ENCODE measurements at regions not wholly inside any gene's neighbourhood (a gene's known extent, or its start where the extent isn't known, plus 50 kb on each side); places are given as distances from the start of the nearest gene placed in this dataset.
"Not testable (repeated sequence)": the region's sequence is repeated elsewhere in the genome, so short reads cannot be mapped to it uniquely, and the experiment has no call there.

DNA sequence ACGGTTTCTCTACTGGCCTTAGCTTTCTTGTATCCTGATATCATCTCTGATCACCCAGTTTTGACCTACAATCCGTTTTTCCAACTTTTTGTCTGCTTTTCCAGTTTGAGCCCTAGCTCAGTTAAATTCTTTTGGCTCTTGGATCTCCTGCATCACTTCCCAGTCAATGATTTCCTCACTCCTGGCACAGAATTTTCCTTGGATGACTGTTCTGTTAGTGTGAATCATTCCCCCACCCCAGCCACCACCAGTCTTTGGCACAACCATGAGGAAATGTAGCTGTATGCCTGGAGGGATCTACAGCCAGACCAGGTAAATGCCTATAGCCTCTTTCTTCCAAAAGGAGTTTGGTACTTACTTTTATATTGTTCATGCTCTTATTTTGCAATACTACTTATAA, 187.2 kb upstream of the PTGFR start:
- TF ChIP-seq, protein P1, sequence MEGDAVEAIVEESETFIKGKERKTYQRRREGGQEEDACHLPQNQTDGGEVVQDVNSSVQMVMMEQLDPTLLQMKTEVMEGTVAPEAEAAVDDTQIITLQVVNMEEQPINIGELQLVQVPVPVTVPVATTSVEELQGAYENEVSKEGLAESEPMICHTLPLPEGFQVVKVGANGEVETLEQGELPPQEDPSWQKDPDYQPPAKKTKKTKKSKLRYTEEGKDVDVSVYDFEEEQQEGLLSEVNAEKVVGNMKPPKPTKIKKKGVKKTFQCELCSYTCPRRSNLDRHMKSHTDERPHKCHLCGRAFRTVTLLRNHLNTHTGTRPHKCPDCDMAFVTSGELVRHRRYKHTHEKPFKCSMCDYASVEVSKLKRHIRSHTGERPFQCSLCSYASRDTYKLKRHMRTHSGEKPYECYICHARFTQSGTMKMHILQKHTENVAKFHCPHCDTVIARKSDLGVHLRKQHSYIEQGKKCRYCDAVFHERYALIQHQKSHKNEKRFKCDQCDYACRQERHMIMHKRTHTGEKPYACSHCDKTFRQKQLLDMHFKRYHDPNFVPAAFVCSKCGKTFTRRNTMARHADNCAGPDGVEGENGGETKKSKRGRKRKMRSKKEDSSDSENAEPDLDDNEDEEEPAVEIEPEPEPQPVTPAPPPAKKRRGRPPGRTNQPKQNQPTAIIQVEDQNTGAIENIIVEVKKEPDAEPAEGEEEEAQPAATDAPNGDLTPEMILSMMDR (IDR thresholded peaks at IDR 0.05; ENCODE audit: extremely low read depth, insufficient read depth, missing control alignments): no peak
- DNase-seq (ENCODE audit: low spot score): no peak
- in situ Hi-C loops (cut with MboI; ENCODE audit: low pct_unique_long_range_greater_than_20kb, low sequenced_read_pairs, unreplicated experiment): no loop called here

DNA sequence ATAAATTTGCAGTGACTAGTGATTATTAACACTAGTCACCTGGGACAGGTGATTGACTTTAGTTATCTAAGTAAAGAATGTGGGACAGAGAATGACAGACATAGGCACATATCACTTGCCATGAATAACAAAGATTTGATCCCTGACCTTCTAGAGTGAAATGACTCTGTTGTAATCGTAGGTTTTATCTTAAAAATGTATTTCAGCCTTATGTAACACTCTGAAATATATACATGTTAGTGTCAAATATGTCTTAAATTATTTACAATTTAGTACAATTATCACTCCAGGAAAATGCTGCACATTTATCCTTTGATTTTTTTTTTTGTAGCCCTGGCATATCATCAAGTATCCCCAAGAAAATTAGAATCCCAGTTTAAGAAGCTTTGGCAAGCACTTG, 186.4 kb upstream of the PTGFR start:
- in situ Hi-C loops (cut with MboI; ENCODE audit: low pct_unique_long_range_greater_than_20kb, low sequenced_read_pairs, unreplicated experiment): no loop called here
- DNase-seq (ENCODE audit: low spot score): no peak

DNA sequence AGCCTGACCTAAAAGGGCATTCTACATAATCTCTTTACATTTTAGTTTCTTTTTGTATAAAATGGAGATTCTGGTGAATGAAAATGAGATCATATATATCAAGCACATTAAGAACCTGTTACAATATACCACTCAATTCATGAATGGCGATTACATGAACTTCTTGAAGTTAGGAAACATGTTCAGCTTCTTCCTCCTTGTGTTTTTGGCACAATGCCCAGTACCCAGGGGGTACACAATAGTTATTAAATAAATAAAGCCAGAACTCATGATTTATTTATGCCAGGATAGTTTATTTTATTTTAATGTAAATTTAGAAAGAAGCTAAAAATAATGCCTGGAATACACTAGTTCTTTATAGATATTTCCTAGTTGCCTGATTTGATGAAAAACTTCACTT, 186.0 kb upstream of the PTGFR start:
- in situ Hi-C loops (cut with MboI; ENCODE audit: low pct_unique_long_range_greater_than_20kb, low sequenced_read_pairs, unreplicated experiment): no loop called here

More for the DNA sequence above, 186.4 kb upstream of the PTGFR start:
- TF ChIP-seq, protein P1 (IDR thresholded peaks at IDR 0.05; ENCODE audit: extremely low read depth, insufficient read depth, missing control alignments): no peak

DNA sequence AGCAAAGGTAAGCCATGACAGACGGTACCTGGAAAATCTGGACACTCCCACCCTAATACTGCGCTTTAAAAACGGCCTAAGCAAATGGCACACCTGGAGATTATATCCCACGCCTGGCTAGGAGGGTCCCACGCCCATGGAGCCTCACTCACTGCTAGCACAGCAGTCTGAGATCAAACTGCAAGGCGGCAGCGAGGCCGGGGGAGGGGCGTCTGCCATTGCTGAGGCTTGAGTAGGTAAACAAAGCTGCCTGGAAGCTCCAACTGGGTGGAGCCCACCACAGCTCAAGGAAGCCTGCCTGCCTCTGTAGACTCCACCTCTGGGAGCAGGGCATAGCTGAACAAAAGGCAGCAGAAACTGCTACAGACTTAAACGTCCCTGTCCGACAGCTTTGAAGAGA, 180.5 kb upstream of the PTGFR start:
- DNase-seq (ENCODE audit: low spot score); in situ Hi-C loops (cut with MboI; ENCODE audit: low pct_unique_long_range_greater_than_20kb, low sequenced_read_pairs, unreplicated experiment): not testable (repeated sequence)

More for the DNA sequence above, 186.0 kb upstream of the PTGFR start:
- DNase-seq (ENCODE audit: low spot score): no peak
- TF ChIP-seq, protein P1 (IDR thresholded peaks at IDR 0.05; ENCODE audit: extremely low read depth, insufficient read depth, missing control alignments): no peak

DNA sequence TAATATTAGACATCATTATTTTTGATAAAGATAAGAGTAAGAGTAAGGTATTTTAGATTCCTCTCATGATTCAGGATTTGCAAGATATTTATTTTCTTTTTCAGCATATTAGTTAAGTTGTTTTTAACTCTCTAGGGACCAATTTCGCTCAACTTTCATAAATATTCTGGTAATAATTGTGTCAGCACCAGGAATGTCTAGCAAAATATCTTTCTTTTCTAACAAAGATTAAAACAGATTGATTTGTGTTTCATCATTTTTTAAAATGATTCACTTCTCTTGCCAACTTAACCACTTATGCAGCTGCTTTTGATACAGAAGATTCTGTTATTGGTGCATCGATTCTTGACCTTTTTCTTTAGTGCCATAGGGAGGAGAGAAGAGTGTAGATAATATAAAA, 172.8 kb upstream of the PTGFR start:
- TF ChIP-seq, protein P1 (IDR thresholded peaks at IDR 0.05; ENCODE audit: extremely low read depth, insufficient read depth, missing control alignments): no peak
- no peak for DNase-seq (ENCODE audit: low spot score)
- in situ Hi-C loops (cut with MboI; ENCODE audit: low pct_unique_long_range_greater_than_20kb, low sequenced_read_pairs, unreplicated experiment): no loop called here

DNA sequence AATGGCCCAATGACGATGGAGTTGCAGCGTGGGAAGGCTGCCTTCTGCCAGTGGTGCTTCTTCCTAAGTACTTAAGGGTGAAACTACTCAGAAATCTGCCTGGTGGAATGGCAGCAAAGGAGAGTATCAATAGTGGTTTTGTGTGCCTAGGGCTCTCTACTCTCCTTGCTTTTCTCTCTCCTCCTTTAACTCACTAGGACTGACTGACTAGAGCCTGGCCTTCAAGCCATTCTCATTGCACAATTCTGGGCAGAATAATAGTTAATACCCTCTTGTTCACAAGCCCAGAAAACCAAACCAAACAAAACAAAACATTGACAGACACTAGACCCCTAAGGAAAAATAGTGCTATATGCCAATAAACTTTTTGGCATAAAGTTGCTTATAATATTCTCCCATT, 171.2 kb upstream of the PTGFR start:
- in situ Hi-C loops (cut with MboI; ENCODE audit: low pct_unique_long_range_greater_than_20kb, low sequenced_read_pairs, unreplicated experiment): no loop called here
- TF ChIP-seq, protein P1 (IDR thresholded peaks at IDR 0.05; ENCODE audit: extremely low read depth, insufficient read depth, missing control alignments): no peak

DNA sequence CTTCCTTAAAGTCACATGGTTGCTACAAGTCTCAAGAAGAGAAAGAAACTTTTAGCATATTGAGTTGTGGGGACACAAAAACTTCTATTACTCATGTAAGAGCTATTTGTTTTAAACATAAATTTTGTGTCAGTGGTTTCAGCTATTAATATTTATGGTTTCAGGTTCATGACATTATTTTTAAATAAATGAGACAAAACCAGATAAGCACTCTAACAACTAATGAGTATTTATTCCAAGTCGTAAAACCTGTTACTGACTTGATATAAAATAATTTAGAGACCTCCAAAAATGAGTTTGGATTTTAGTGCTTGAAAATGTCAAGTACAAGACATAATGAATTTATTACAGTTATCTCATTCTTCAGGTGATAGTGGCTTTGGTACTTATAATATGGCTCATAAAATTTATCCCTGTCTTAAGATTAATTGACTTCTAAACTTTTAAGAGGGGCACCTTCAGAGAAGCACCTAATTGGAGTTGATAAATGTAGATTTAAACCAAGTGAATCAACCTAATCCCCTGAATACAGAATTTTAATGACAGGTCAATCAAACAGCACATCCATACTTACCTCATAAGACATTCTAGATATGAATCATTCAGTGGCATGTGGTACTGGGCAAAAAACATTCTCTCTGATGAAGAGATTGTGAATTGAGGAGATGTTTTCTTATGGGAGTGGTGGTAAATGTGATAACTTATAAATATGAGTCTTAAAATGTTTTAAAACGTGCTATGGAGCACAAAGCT, 167.7 kb upstream of the PTGFR start:
- in situ Hi-C loops (cut with MboI; ENCODE audit: low pct_unique_long_range_greater_than_20kb, low sequenced_read_pairs, unreplicated experiment): no loop called here
- TF ChIP-seq, protein P1 (IDR thresholded peaks at IDR 0.05; ENCODE audit: extremely low read depth, insufficient read depth, missing control alignments): no peak
- DNase-seq (ENCODE audit: low spot score): no peak

More for the DNA sequence above, 171.2 kb upstream of the PTGFR start:
- no peak for DNase-seq (ENCODE audit: low spot score)

All from GM13977 (cell line).